ENCODE measurements at regions not wholly inside any gene's neighbourhood (a gene's known extent, or its start where the extent isn't known, plus 50 kb on each side); places are given as distances from the start of the nearest gene placed in this dataset.

- Histone ChIP-seq H3K27ac (ENCODE audit: low read length) (no peak overlapping the region), H3K9me3 (ENCODE audit: insufficient read depth, low read length, severe bottlenecking) (no peaks in the 10 kb centered on the region), H3K4me3 (ENCODE audit: low read depth in 1 of 2, low read length in 2 of 2) (no peak overlapping the region), H3K9ac (ENCODE audit: low read depth, low read length) (no peak overlapping the region), H2AFZ (ENCODE audit: low read depth, low read length) (no peak overlapping the region), H3K27me3 (ENCODE audit: insufficient read depth, low read length, poor library complexity) (no peaks in the 10 kb centered on the region), H3K79me2 (ENCODE audit: insufficient read depth, low read length) (no peaks in the 10 kb centered on the region), H4K20me1 (ENCODE audit: insufficient read depth, low read length) (no peaks in the 10 kb centered on the region), H3K4me2 (ENCODE audit: insufficient read depth, low read length) (no peak overlapping the region), H3K4me1 (ENCODE audit: insufficient read depth, low read length) (no peaks in the 10 kb centered on the region), H3K36me3 (ENCODE audit: insufficient read depth, low read length) (no peaks in the 10 kb centered on the region)
- DNase-seq (no peak), ATAC-seq (ENCODE audit: insufficient read depth, low read depth) (no peak)
- TF ChIP-seq EZH2 (IDR thresholded peaks at IDR 0.05; ENCODE audit: borderline replicate concordance, low read depth, low read length, severe bottlenecking): no peak
- TF ChIP-seq, protein P1, sequence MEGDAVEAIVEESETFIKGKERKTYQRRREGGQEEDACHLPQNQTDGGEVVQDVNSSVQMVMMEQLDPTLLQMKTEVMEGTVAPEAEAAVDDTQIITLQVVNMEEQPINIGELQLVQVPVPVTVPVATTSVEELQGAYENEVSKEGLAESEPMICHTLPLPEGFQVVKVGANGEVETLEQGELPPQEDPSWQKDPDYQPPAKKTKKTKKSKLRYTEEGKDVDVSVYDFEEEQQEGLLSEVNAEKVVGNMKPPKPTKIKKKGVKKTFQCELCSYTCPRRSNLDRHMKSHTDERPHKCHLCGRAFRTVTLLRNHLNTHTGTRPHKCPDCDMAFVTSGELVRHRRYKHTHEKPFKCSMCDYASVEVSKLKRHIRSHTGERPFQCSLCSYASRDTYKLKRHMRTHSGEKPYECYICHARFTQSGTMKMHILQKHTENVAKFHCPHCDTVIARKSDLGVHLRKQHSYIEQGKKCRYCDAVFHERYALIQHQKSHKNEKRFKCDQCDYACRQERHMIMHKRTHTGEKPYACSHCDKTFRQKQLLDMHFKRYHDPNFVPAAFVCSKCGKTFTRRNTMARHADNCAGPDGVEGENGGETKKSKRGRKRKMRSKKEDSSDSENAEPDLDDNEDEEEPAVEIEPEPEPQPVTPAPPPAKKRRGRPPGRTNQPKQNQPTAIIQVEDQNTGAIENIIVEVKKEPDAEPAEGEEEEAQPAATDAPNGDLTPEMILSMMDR (IDR thresholded peaks at IDR 0.05; ENCODE audit: borderline replicate concordance, extremely low read depth, low read length, poor library complexity, severe bottlenecking): no peak
Measured at GRCh38 chr14:66341239-66341638, 144.9 kb upstream of the CCDC196 start.

GRCh38 chr14:66345986-66346385, 140.2 kb upstream of the CCDC196 start:
- DNase-seq: no peak

GRCh38 chr14:66351310-66351709, 134.9 kb upstream of the CCDC196 start:
- no peak for ATAC-seq (ENCODE audit: insufficient read depth, low read depth)
- H3K4me3 ChIP-seq (ENCODE audit: low read depth in 1 of 2, low read length in 2 of 2): no peak overlapping the region
- DNase-seq: no peak
- TF ChIP-seq, protein P1 (IDR thresholded peaks at IDR 0.05; ENCODE audit: borderline replicate concordance, extremely low read depth, low read length, poor library complexity, severe bottlenecking): no peak
- TF ChIP-seq EZH2 (IDR thresholded peaks at IDR 0.05; ENCODE audit: borderline replicate concordance, low read depth, low read length, severe bottlenecking): no peak
- H3K36me3 ChIP-seq (ENCODE audit: insufficient read depth, low read length): no peaks in the 10 kb centered on the region
- H3K4me1 ChIP-seq (ENCODE audit: insufficient read depth, low read length): no peaks in the 10 kb centered on the region
- no peaks in the 10 kb centered on the region for H3K9me3 ChIP-seq (ENCODE audit: insufficient read depth, low read length, severe bottlenecking)
- no peaks in the 10 kb centered on the region for H3K79me2 ChIP-seq (ENCODE audit: insufficient read depth, low read length)
- no peaks in the 10 kb centered on the region for H3K27me3 ChIP-seq (ENCODE audit: insufficient read depth, low read length, poor library complexity)
- no peak overlapping the region for H2AFZ ChIP-seq (ENCODE audit: low read depth, low read length)
- no peak overlapping the region for H3K27ac ChIP-seq (ENCODE audit: low read length)
- H4K20me1 ChIP-seq (ENCODE audit: insufficient read depth, low read length): no peaks in the 10 kb centered on the region
- no peak overlapping the region for H3K9ac ChIP-seq (ENCODE audit: low read depth, low read length)
- H3K4me2 ChIP-seq (ENCODE audit: insufficient read depth, low read length): no peak overlapping the region

More at GRCh38 chr14:66345986-66346385, 140.2 kb upstream of the CCDC196 start:
- Histone ChIP-seq H3K36me3 (ENCODE audit: insufficient read depth, low read length) (no peaks in the 10 kb centered on the region), H3K79me2 (ENCODE audit: insufficient read depth, low read length) (no peaks in the 10 kb centered on the region), H3K27me3 (ENCODE audit: insufficient read depth, low read length, poor library complexity) (no peaks in the 10 kb centered on the region), H2AFZ (ENCODE audit: low read depth, low read length) (no peak overlapping the region), H3K4me2 (ENCODE audit: insufficient read depth, low read length) (no peak overlapping the region), H3K4me3 (ENCODE audit: low read depth in 1 of 2, low read length in 2 of 2) (no peak overlapping the region), H4K20me1 (ENCODE audit: insufficient read depth, low read length) (no peaks in the 10 kb centered on the region), H3K27ac (ENCODE audit: low read length) (no peak overlapping the region), H3K4me1 (ENCODE audit: insufficient read depth, low read length) (no peaks in the 10 kb centered on the region), H3K9me3 (ENCODE audit: insufficient read depth, low read length, severe bottlenecking) (no peaks in the 10 kb centered on the region), H3K9ac (ENCODE audit: low read depth, low read length) (no peak overlapping the region)
- TF ChIP-seq EZH2 (IDR thresholded peaks at IDR 0.05; ENCODE audit: borderline replicate concordance, low read depth, low read length, severe bottlenecking): no peak
- TF ChIP-seq, protein P1 (IDR thresholded peaks at IDR 0.05; ENCODE audit: borderline replicate concordance, extremely low read depth, low read length, poor library complexity, severe bottlenecking): no peak
- ATAC-seq (ENCODE audit: insufficient read depth, low read depth): no peak

- DNase-seq (peak; percentile 14), ATAC-seq (ENCODE audit: insufficient read depth, low read depth) (peak; percentile 42; the same call in 2 of the 3 replicates)
- Histone ChIP-seq H2AFZ (ENCODE audit: low read depth, low read length) (no peak overlapping the region), H3K4me2 (ENCODE audit: insufficient read depth, low read length) (no peak overlapping the region), H3K79me2 (ENCODE audit: insufficient read depth, low read length) (no peaks in the 10 kb centered on the region), H3K27ac (ENCODE audit: low read length) (no peak overlapping the region), H3K4me1 (ENCODE audit: insufficient read depth, low read length) (no peaks in the 10 kb centered on the region), H3K9me3 (ENCODE audit: insufficient read depth, low read length, severe bottlenecking) (no peaks in the 10 kb centered on the region), H3K36me3 (ENCODE audit: insufficient read depth, low read length) (no peaks in the 10 kb centered on the region), H3K27me3 (ENCODE audit: insufficient read depth, low read length, poor library complexity) (no peaks in the 10 kb centered on the region), H3K9ac (ENCODE audit: low read depth, low read length) (no peak overlapping the region), H3K4me3 (ENCODE audit: low read depth in 1 of 2, low read length in 2 of 2) (no peak overlapping the region), H4K20me1 (ENCODE audit: insufficient read depth, low read length) (no peaks in the 10 kb centered on the region)
- TF ChIP-seq, protein P1 (IDR thresholded peaks at IDR 0.05; ENCODE audit: borderline replicate concordance, extremely low read depth, low read length, poor library complexity, severe bottlenecking): peak; percentile 78
- TF ChIP-seq EZH2 (IDR thresholded peaks at IDR 0.05; ENCODE audit: borderline replicate concordance, low read depth, low read length, severe bottlenecking): no peak
Measured at GRCh38 chr14:66359500-66359899, 126.7 kb upstream of the CCDC196 start.
